SK-N-SH (cell line): ENCODE measurements at regions not wholly inside any gene's neighbourhood (a gene's known extent, or its start where the extent isn't known, plus 50 kb on each side); places are given as distances from the start of the nearest gene placed in this dataset.

Experiments
- CTCF ChIA-PET: fragments of 300-600, 350-600 bp; formaldehyde crosslinking; extraction: SDS; loops from one replicate; lab custom pipeline; 2021; lab: Yijun Ruan, JAX
- POLR2A ChIA-PET: fragments of 350-600 bp; sonication (Branson Sonifier 250); formaldehyde crosslinking; extraction: SDS; loops from one replicate; lab custom pipeline; 2020; ENCODE audit warnings: antibody characterized with exemption, inconsistent platforms; lab: Yijun Ruan, JAX
- DNase-seq: peaks from one replicate; pipeline ENCODE4 v3.0.0; 2012
- H2AFZ ChIP-seq: fragments of 200-600 bp; sonication (generic); 2 replicates; pipeline ENCODE4 v1.8.1; 2016; ENCODE audit warnings: antibody characterized with exemption, mild to moderate bottlenecking, low read depth
- H3F3A ChIP-seq: fragments of 200-600 bp; sonication (generic); replicated peaks from 2 replicates; pipeline ENCODE3; 2016; ENCODE audit warnings: antibody characterized with exemption, mild to moderate bottlenecking; ENCODE audit not compliant: insufficient read depth
- H3K27ac ChIP-seq, 2 experiments: fragments of 200-500 bp in 1 of 2; fragments of 200-600 bp in 1 of 2; sonication (Bioruptor generic) in 1 of 2; sonication (generic), shearing (Covaris generic) in 1 of 2; 2 replicates each; pipeline versions ENCODE4 v1.5.1 to v1.6.1; 2014 to 2016; ENCODE audit warnings: low read depth in 2 of 2, inconsistent platforms in 1 of 2, low read length in 1 of 2, mild to moderate bottlenecking in 1 of 2, mixed read lengths in 1 of 2
- H3K27me3 ChIP-seq: fragments of 200-600 bp; sonication (generic), shearing (Covaris generic); 2 replicates; pipeline ENCODE4 v1.6.1; 2016; ENCODE audit warnings: mixed run types; ENCODE audit not compliant: insufficient read depth
- H3K36me3 ChIP-seq, 2 experiments: fragments of 200-500 bp in 1 of 2; fragments of 200-600 bp in 1 of 2; sonication (Bioruptor generic) in 1 of 2; sonication (generic) in 1 of 2; replicated peaks in 1 of 2; 2 replicates each; pipeline versions ENCODE3 to v1.5.1; 2014 to 2016; ENCODE audit warnings: low read length in 1 of 2, mild to moderate bottlenecking in 1 of 2; ENCODE audit not compliant: insufficient read depth in 2 of 2, control insufficient read depth in 1 of 2
- H3K4me1 ChIP-seq, 2 experiments: fragments of 200-500 bp in 1 of 2; fragments of 200-600 bp in 1 of 2; sonication (Bioruptor generic) in 1 of 2; sonication (generic), shearing (Covaris generic) in 1 of 2; 2 replicates each; pipeline versions ENCODE4 v1.5.1 to v1.6.1; 2014 to 2016; ENCODE audit warnings: low read depth in 1 of 2, low read length in 1 of 2, mixed run types in 1 of 2; ENCODE audit not compliant: insufficient read depth in 2 of 2, control insufficient read depth in 1 of 2
- H3K4me2 ChIP-seq: fragments of 200-600 bp; sonication (generic), shearing (Covaris generic); 2 replicates; pipeline ENCODE4 v1.6.1; 2017; ENCODE audit warnings: mixed run types
- H3K4me3 ChIP-seq, 2 experiments: fragments of 200-500 bp in 1 of 2; fragments of 200-600 bp in 1 of 2; sonication (Bioruptor generic) in 1 of 2; sonication (generic), shearing (Covaris generic) in 1 of 2; 2 replicates each; pipeline versions ENCODE4 v1.5.1 to v1.8.1; 2014 to 2016; ENCODE audit warnings: low read depth in 2 of 2, inconsistent platforms in 1 of 2, low read length in 1 of 2, mild to moderate bottlenecking in 1 of 2, mixed read lengths in 1 of 2, moderate library complexity in 1 of 2
- H3K79me2 ChIP-seq: fragments of 200-600 bp; sonication (generic); 2 replicates; pipeline ENCODE4 v1.8.1; 2017; ENCODE audit warnings: mild to moderate bottlenecking; ENCODE audit not compliant: insufficient read depth
- H3K9ac ChIP-seq: fragments of 200-600 bp; sonication (generic); 2 replicates; pipeline ENCODE4 v1.6.1; 2017; ENCODE audit warnings: mixed run types
- H3K9me2 ChIP-seq: fragments of 200-600 bp; sonication (generic); 2 replicates; pipeline ENCODE4 v1.6.1; 2017; ENCODE audit warnings: mixed run types
- H3K9me3 ChIP-seq: fragments of 200-600 bp; sonication (generic); 2 replicates; pipeline ENCODE4 v1.6.1; 2017; ENCODE audit warnings: mixed run types, mild to moderate bottlenecking, moderate library complexity
- H4K20me1 ChIP-seq: fragments of 200-600 bp; sonication (generic); 2 replicates; pipeline ENCODE4 v1.6.1; 2017; ENCODE audit warnings: mild to moderate bottlenecking, mixed run types; ENCODE audit not compliant: insufficient read depth
- FOSL2 ChIP-seq: IDR thresholded peaks from 2 replicates; pipeline ENCODE4 v1.4.0; 2012; ENCODE audit warnings: low read depth, mild to moderate bottlenecking, moderate library complexity, borderline replicate concordance
- GATA2 ChIP-seq: sonication (generic); formaldehyde crosslinking; IDR thresholded peaks from 2 replicates; pipeline ENCODE4 v1.5.0; 2020; ENCODE audit warnings: mild to moderate bottlenecking, missing genetic modification reagents
- JUND ChIP-seq: IDR thresholded peaks from 2 replicates; pipeline ENCODE4 v1.4.0; 2012
- MAX ChIP-seq: IDR thresholded peaks from 2 replicates; pipeline ENCODE4 v1.4.0; 2012; ENCODE audit warnings: low read depth
- MEF2A ChIP-seq: IDR thresholded peaks from 2 replicates; pipeline ENCODE4 v1.4.0; 2012; ENCODE audit warnings: low read depth, borderline replicate concordance
- NFIC ChIP-seq: IDR thresholded peaks from 2 replicates; pipeline ENCODE4 v1.4.0; 2012; ENCODE audit warnings: borderline replicate concordance
- POLR2AphosphoS5 ChIP-seq: IDR thresholded peaks from 2 replicates; pipeline ENCODE4 v1.6.1; 2012; ENCODE audit warnings: low read depth, low read length
- RAD21 ChIP-seq: IDR thresholded peaks from 2 replicates; pipeline ENCODE4 v1.6.1; 2012; ENCODE audit warnings: mild to moderate bottlenecking, low read length
- RFX5 ChIP-seq: IDR thresholded peaks from 2 replicates; pipeline ENCODE4 v1.6.1; 2012; ENCODE audit warnings: mild to moderate bottlenecking, improper control_type of control experiment, low read length
- TCF12 ChIP-seq: IDR thresholded peaks from 2 replicates; pipeline ENCODE4 v1.4.0; 2012
- TEAD4 ChIP-seq: IDR thresholded peaks from 2 replicates; pipeline ENCODE4 v1.4.0; 2012; ENCODE audit warnings: mild to moderate bottlenecking, borderline replicate concordance; ENCODE audit not compliant: insufficient read depth
- YY1 ChIP-seq: IDR thresholded peaks from 2 replicates; pipeline ENCODE4 v1.4.0; 2012; ENCODE audit warnings: low read depth, mild to moderate bottlenecking
- WGBS: methylation state at CpG from one replicate; pipeline ENCODE4 v1.1.6; 2017; ENCODE audit warnings: low lambda C conversion rate; 5-methylcytosine and 5-hydroxymethylcytosine counted together
- TF ChIP-seq, protein P1 (sequence below): fragments of 200-600 bp; sonication (generic); IDR thresholded peaks from 2 replicates; pipeline ENCODE4 v1.6.1; 2017; ENCODE audit warnings: antibody characterized with exemption, mild to moderate bottlenecking, moderate library complexity
- TF ChIP-seq, protein P2 (sequence below): fragments of 150-350 bp; IDR thresholded peaks from 2 replicates; pipeline ENCODE4 v1.6.1; 2016; ENCODE audit warnings: mild to moderate bottlenecking, low read depth, low read length
- TF ChIP-seq, protein P3 (sequence below): fragments of 150-350 bp; IDR thresholded peaks from 2 replicates; pipeline ENCODE4 v1.6.1; 2017; ENCODE audit warnings: antibody characterized with exemption, low read length, low read depth, borderline replicate concordance
- TF ChIP-seq, protein P4 (sequence below): IDR thresholded peaks from 2 replicates; pipeline ENCODE4 v1.4.0; 2012; ENCODE audit warnings: low read depth, borderline replicate concordance
- TF ChIP-seq, protein P5 (sequence below): IDR thresholded peaks from 2 replicates; pipeline ENCODE4 v1.6.1; 2012; ENCODE audit warnings: mild to moderate bottlenecking, low read depth, low read length, moderate library complexity

DNA sequence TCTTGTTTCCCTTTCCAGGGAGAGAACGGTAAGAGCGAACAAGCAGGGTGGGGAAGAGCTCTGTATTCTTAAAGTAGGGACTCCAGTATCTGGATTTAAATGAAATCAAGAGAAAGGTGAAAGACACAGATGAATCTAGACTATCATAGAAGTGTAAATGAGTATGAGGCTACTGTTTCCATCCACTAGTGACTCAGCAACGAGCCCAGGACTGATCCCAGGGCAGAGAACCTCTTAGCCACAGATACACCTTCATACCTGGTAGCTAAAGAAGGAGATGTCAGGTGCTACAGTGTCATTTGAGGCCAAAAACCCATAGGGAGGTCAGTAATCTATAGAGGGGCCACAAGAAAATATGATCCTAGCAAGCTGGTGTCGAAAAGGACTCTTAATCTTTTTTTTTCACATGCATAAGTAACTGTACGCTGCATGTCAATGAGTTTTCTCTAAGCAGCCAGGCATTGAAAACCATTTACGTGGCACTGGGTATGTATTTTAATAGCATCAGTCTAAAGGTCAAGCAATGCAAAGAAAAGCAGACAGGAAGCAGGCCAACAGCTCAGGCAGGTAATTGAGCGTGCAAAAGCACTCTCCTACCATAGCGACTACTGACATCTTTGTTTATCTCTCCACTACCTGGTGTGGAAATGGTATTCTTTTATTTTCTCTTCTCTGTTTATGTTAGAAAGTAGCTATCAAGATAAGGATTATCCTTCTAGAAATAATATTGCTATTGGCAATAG is 91.5 kb upstream of the EGR2 start (continued):
- TF ChIP-seq, protein P1, sequence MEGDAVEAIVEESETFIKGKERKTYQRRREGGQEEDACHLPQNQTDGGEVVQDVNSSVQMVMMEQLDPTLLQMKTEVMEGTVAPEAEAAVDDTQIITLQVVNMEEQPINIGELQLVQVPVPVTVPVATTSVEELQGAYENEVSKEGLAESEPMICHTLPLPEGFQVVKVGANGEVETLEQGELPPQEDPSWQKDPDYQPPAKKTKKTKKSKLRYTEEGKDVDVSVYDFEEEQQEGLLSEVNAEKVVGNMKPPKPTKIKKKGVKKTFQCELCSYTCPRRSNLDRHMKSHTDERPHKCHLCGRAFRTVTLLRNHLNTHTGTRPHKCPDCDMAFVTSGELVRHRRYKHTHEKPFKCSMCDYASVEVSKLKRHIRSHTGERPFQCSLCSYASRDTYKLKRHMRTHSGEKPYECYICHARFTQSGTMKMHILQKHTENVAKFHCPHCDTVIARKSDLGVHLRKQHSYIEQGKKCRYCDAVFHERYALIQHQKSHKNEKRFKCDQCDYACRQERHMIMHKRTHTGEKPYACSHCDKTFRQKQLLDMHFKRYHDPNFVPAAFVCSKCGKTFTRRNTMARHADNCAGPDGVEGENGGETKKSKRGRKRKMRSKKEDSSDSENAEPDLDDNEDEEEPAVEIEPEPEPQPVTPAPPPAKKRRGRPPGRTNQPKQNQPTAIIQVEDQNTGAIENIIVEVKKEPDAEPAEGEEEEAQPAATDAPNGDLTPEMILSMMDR, result no peak
- no peak for TF ChIP-seq RFX5
- TF ChIP-seq JUND, result no peak

DNA sequence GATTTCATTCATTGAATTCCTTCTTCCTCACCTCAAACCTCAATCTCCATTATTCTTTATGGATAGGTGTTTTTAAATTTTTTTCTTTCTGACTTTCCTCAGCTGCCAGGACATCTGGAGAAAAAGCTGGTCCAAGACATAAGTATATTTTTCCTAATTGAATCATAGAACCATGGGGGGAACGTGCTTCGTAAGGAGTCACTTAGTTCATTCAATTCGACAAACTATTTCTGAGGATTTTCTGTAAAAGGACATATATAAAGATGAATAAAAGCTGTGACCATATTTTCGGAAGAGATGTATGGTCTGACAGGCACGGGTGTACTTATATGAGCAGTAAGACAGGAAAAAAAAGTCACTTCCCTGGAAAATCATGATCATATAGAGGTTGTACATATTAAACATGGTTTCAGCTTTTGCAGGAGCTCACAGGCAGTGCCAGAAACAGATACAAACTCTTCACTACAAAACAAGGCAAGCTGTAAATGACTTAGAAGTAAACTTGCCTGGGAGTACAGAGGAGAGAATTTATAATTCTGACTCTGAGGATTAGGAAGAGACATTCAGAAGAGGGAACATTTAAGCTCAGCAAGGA is 88.2 kb upstream of the EGR2 start:
- Histone ChIP-seq H3K27ac (no peak overlapping the region), H3K27me3 (no peaks in the 10 kb centered on the region), H3K36me3 (no peaks in the 10 kb centered on the region), H3K9me3 (no peaks in the 10 kb centered on the region), H3K9ac (no peak overlapping the region), H3K4me3 (no peak overlapping the region), H4K20me1 (no peaks in the 10 kb centered on the region), H3K4me2 (no peak overlapping the region), H3K4me1 (no peaks in the 10 kb centered on the region), H3F3A (no peaks in the 10 kb centered on the region), H2AFZ (no peak overlapping the region), H3K9me2 (no peaks in the 10 kb centered on the region), H3K79me2 (no peaks in the 10 kb centered on the region)
- DNase-seq, result no peak
- CTCF ChIA-PET, result interaction anchor here (0.7 kb wide), 1 partner anchor 294 kb away, joined by 3 read pairs; no protein-coding TSS in a partner anchor
- TF ChIP-seq MEF2A (no peak), FOSL2 (no peak), RAD21 (no peak), POLR2AphosphoS5 (no peak), TEAD4 (no peak), YY1 (no peak), JUND (no peak), RFX5 (no peak), GATA2 (CRISPR knock-in tag) (no peak), TCF12 (no peak), MAX (no peak), NFIC (no peak)
- TF ChIP-seq, protein P2, sequence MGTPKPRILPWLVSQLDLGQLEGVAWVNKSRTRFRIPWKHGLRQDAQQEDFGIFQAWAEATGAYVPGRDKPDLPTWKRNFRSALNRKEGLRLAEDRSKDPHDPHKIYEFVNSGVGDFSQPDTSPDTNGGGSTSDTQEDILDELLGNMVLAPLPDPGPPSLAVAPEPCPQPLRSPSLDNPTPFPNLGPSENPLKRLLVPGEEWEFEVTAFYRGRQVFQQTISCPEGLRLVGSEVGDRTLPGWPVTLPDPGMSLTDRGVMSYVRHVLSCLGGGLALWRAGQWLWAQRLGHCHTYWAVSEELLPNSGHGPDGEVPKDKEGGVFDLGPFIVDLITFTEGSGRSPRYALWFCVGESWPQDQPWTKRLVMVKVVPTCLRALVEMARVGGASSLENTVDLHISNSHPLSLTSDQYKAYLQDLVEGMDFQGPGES, result no peak
- TF ChIP-seq, protein P3, sequence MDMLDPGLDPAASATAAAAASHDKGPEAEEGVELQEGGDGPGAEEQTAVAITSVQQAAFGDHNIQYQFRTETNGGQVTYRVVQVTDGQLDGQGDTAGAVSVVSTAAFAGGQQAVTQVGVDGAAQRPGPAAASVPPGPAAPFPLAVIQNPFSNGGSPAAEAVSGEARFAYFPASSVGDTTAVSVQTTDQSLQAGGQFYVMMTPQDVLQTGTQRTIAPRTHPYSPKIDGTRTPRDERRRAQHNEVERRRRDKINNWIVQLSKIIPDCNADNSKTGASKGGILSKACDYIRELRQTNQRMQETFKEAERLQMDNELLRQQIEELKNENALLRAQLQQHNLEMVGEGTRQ, result no peak
- TF ChIP-seq, protein P4, sequence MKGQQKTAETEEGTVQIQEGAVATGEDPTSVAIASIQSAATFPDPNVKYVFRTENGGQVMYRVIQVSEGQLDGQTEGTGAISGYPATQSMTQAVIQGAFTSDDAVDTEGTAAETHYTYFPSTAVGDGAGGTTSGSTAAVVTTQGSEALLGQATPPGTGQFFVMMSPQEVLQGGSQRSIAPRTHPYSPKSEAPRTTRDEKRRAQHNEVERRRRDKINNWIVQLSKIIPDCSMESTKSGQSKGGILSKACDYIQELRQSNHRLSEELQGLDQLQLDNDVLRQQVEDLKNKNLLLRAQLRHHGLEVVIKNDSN, result no peak
- TF ChIP-seq, protein P5, sequence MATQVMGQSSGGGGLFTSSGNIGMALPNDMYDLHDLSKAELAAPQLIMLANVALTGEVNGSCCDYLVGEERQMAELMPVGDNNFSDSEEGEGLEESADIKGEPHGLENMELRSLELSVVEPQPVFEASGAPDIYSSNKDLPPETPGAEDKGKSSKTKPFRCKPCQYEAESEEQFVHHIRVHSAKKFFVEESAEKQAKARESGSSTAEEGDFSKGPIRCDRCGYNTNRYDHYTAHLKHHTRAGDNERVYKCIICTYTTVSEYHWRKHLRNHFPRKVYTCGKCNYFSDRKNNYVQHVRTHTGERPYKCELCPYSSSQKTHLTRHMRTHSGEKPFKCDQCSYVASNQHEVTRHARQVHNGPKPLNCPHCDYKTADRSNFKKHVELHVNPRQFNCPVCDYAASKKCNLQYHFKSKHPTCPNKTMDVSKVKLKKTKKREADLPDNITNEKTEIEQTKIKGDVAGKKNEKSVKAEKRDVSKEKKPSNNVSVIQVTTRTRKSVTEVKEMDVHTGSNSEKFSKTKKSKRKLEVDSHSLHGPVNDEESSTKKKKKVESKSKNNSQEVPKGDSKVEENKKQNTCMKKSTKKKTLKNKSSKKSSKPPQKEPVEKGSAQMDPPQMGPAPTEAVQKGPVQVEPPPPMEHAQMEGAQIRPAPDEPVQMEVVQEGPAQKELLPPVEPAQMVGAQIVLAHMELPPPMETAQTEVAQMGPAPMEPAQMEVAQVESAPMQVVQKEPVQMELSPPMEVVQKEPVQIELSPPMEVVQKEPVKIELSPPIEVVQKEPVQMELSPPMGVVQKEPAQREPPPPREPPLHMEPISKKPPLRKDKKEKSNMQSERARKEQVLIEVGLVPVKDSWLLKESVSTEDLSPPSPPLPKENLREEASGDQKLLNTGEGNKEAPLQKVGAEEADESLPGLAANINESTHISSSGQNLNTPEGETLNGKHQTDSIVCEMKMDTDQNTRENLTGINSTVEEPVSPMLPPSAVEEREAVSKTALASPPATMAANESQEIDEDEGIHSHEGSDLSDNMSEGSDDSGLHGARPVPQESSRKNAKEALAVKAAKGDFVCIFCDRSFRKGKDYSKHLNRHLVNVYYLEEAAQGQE, result no peak
- 22% methylated on average over 5 of the region's 5 CpGs for WGBS
- POLR2A ChIA-PET, result no interaction called here
